Caco-2 (cell line): ENCODE measurements at regions not wholly inside any gene's neighbourhood (a gene's known extent, or its start where the extent isn't known, plus 50 kb on each side); places are given as distances from the start of the nearest gene placed in this dataset.

Source experiments
- BruUV-seq: library from RNA; stranded (reverse); fragments of 400-500 nt; replicated peaks from 2 replicates; lab custom pipeline; 2021; lab: Mats Ljungman, UMichigan
- CTCF ChIA-PET: fragments of 300-600 bp; sonication (Branson Sonifier 250); formaldehyde crosslinking; loops from one replicate; lab custom pipeline; 2022; ENCODE audit warnings: antibody characterized with exemption; lab: Charles Lee
- POLR2A ChIA-PET: fragments of 300-600 bp; sonication (Branson Sonifier 250); formaldehyde crosslinking; loops from one replicate; lab custom pipeline; 2022; ENCODE audit warnings: antibody characterized with exemption; lab: Charles Lee
- DNase-seq, 2 experiments: peaks; one replicate each; pipeline versions ENCODE4 v3.0.0 to v3.0.0-alpha.2; 2020 to 2022
- H3K27me3 ChIP-seq: replicated peaks from 2 replicates; pipeline ENCODE4 v1.6.0; 2011; ENCODE audit warnings: low read length; ENCODE audit not compliant: control insufficient read depth, insufficient read depth
- H3K36me3 ChIP-seq: 2 replicates; pipeline ENCODE4 v1.5.1; 2011; ENCODE audit warnings: low read length; ENCODE audit not compliant: control insufficient read depth, insufficient read depth
- H3K4me1 ChIP-seq: fragments of 250-450 bp; sonication (Bioruptor Pico); 2 replicates; pipeline ENCODE4 v1.5.1; 2020; ENCODE audit warnings: mild to moderate bottlenecking
- H3K4me3 ChIP-seq: 2 replicates; pipeline ENCODE4 v1.5.1; 2011; ENCODE audit warnings: low read depth, mild to moderate bottlenecking, control low read depth, low read length
- H3K9me3 ChIP-seq: fragments of 250-450 bp; sonication (Bioruptor Pico); 2 replicates; pipeline ENCODE4 v1.5.1; 2020; ENCODE audit warnings: mild to moderate bottlenecking, moderate library complexity
- H3K27ac Mint-ChIP-seq: one replicate; pipeline ENCODE4 v1.8.0; 2022; ENCODE audit warnings: mixed read lengths; ENCODE audit not compliant: unreplicated experiment
- H3K27me3 Mint-ChIP-seq: one replicate; pipeline ENCODE4 v1.8.0; 2022; ENCODE audit warnings: mixed read lengths; ENCODE audit not compliant: insufficient read depth, unreplicated experiment
- H3K36me3 Mint-ChIP-seq: one replicate; pipeline ENCODE4 v1.8.0; 2022; ENCODE audit warnings: mild to moderate bottlenecking, mixed read lengths; ENCODE audit not compliant: insufficient read depth, unreplicated experiment
- H3K4me1 Mint-ChIP-seq: one replicate; pipeline ENCODE4 v1.8.0; 2022; ENCODE audit warnings: low read depth, mixed read lengths; ENCODE audit not compliant: unreplicated experiment
- H3K4me3 Mint-ChIP-seq: one replicate; pipeline ENCODE4 v1.8.0; 2022; ENCODE audit warnings: mild to moderate bottlenecking, moderate library complexity, mixed read lengths; ENCODE audit not compliant: unreplicated experiment
- H3K9me3 Mint-ChIP-seq: one replicate; pipeline ENCODE4 v1.8.0; 2022; ENCODE audit warnings: mixed read lengths; ENCODE audit not compliant: unreplicated experiment
- CTCF ChIP-seq, 2 experiments: fragments of 200-600 bp in 1 of 2; IDR thresholded peaks; 1 replicate in 1 of 2; 2 replicates in 1 of 2; pipeline versions ENCODE4 v1.5.1 to v1.8.0; 2011 to 2022; ENCODE audit warnings: antibody characterized with exemption in 1 of 2, control low read depth in 1 of 2, inconsistent platforms in 1 of 2, low read depth in 1 of 2, low read length in 1 of 2, mild to moderate bottlenecking in 1 of 2, moderate library complexity in 1 of 2; ENCODE audit not compliant: insufficient read depth in 1 of 2, severe bottlenecking in 1 of 2, unreplicated experiment in 1 of 2
- intact Hi-C: fragments of 100-400 bp; cut with micrococcal nuclease; formaldehyde crosslinking; loops from one replicate; pipeline ENCODE4 v1.10.0; 2022; ENCODE audit not compliant: unreplicated experiment

- no peaks in the 10 kb centered on the region for H3K4me1 ChIP-seq
- H3K36me3 Mint-ChIP-seq: no peaks in the 10 kb centered on the region
- TF ChIP-seq CTCF (IDR thresholded peaks at IDR 0.05; ENCODE audit: insufficient read depth in 1 of 2, low read depth in 1 of 2, low read length in 1 of 2, severe bottlenecking in 1 of 2, unreplicated experiment in 1 of 2): no peak
- H3K36me3 ChIP-seq: no peaks in the 10 kb centered on the region
- H3K9me3 Mint-ChIP-seq: no peaks in the 10 kb centered on the region
- CTCF ChIA-PET: no interaction called here
- DNase-seq: no peak
- H3K27me3 ChIP-seq: no peaks in the 10 kb centered on the region
- no peak overlapping the region for H3K27ac Mint-ChIP-seq
- intact Hi-C loops: no loop called here
- no peaks in the 10 kb centered on the region for H3K27me3 Mint-ChIP-seq
- H3K9me3 ChIP-seq: no peaks in the 10 kb centered on the region
- H3K4me3 Mint-ChIP-seq: no peak overlapping the region
- POLR2A ChIA-PET: no interaction called here
- no peak overlapping the region for H3K4me3 ChIP-seq
- H3K4me1 Mint-ChIP-seq: no peaks in the 10 kb centered on the region
- no TSS peak for BruUV-seq
These were observed 627.6 kb upstream of the PHF14 start for GRCh38 chr7:10346032-10346431.

GRCh38 chr7:10355816-10356215 lies 617.9 kb upstream of the PHF14 start:
- no peaks in the 10 kb centered on the region for H3K27me3 Mint-ChIP-seq
- Histone ChIP-seq H3K4me3 (no peak overlapping the region), H3K27me3 (no peaks in the 10 kb centered on the region), H3K9me3 (no peaks in the 10 kb centered on the region), H3K36me3 (no peaks in the 10 kb centered on the region), H3K4me1 (no peaks in the 10 kb centered on the region)
- no peak for TF ChIP-seq CTCF (IDR thresholded peaks at IDR 0.05; ENCODE audit: insufficient read depth in 1 of 2, low read depth in 1 of 2, low read length in 1 of 2, severe bottlenecking in 1 of 2, unreplicated experiment in 1 of 2)
- intact Hi-C loops: no loop called here
- no peaks in the 10 kb centered on the region for H3K4me1 Mint-ChIP-seq
- H3K36me3 Mint-ChIP-seq: no peaks in the 10 kb centered on the region
- H3K4me3 Mint-ChIP-seq: no peak overlapping the region
- CTCF ChIA-PET: no interaction called here
- BruUV-seq: no TSS peak
- no peaks in the 10 kb centered on the region for H3K9me3 Mint-ChIP-seq
- DNase-seq: no peak
- H3K27ac Mint-ChIP-seq: no peak overlapping the region
- POLR2A ChIA-PET: no interaction called here

- no peaks in the 10 kb centered on the region for H3K4me1 ChIP-seq
- Mint-ChIP-seq H3K27ac (no peak overlapping the region), H3K4me3 (no peak overlapping the region), H3K4me1 (no peaks in the 10 kb centered on the region), H3K9me3 (no peaks in the 10 kb centered on the region), H3K27me3 (no peaks in the 10 kb centered on the region), H3K36me3 (no peaks in the 10 kb centered on the region)
- intact Hi-C loops: no loop called here
- ChIA-PET CTCF (no interaction called here), POLR2A (no interaction called here)
- no peaks in the 10 kb centered on the region for H3K9me3 ChIP-seq
- no peaks in the 10 kb centered on the region for H3K36me3 ChIP-seq
- DNase-seq: no peak
- H3K4me3 ChIP-seq: no peak overlapping the region
- TF ChIP-seq CTCF (IDR thresholded peaks at IDR 0.05; ENCODE audit: insufficient read depth in 1 of 2, low read depth in 1 of 2, low read length in 1 of 2, severe bottlenecking in 1 of 2, unreplicated experiment in 1 of 2): no peak
- BruUV-seq: no TSS peak
- H3K27me3 ChIP-seq: no peaks in the 10 kb centered on the region
These were observed 613.6 kb upstream of the PHF14 start for GRCh38 chr7:10360050-10360449.
